Endothelial cell (in vitro differentiated cells): ENCODE measurements at regions not wholly inside any gene's neighbourhood (a gene's known extent, or its start where the extent isn't known, plus 50 kb on each side); places are given as distances from the start of the nearest gene placed in this dataset.

Source experiments
- DNase-seq: peaks from one replicate; pipeline ENCODE4 v3.0.0; 2021; ENCODE audit warnings: low spot score
- H3K27ac Mint-ChIP-seq: one replicate; pipeline ENCODE4 v1.8.0; 2021; ENCODE audit warnings: mixed read lengths, inconsistent platforms; ENCODE audit not compliant: unreplicated experiment
- H3K27me3 Mint-ChIP-seq: one replicate; pipeline ENCODE4 v1.8.0; 2021; ENCODE audit warnings: mild to moderate bottlenecking, moderate library complexity, mixed read lengths, inconsistent platforms; ENCODE audit not compliant: unreplicated experiment
- H3K36me3 Mint-ChIP-seq: one replicate; pipeline ENCODE4 v1.8.0; 2021; ENCODE audit warnings: mild to moderate bottlenecking, low read depth, mixed read lengths, inconsistent platforms; ENCODE audit not compliant: unreplicated experiment
- H3K4me1 Mint-ChIP-seq: one replicate; pipeline ENCODE4 v1.8.0; 2021; ENCODE audit warnings: mild to moderate bottlenecking, mixed read lengths, inconsistent platforms; ENCODE audit not compliant: unreplicated experiment
- H3K4me3 Mint-ChIP-seq: one replicate; pipeline ENCODE4 v1.8.0; 2021; ENCODE audit warnings: mild to moderate bottlenecking, mixed read lengths, inconsistent platforms; ENCODE audit not compliant: unreplicated experiment
- H3K9me3 Mint-ChIP-seq: one replicate; pipeline ENCODE4 v1.8.0; 2021; ENCODE audit warnings: mixed read lengths, inconsistent platforms; ENCODE audit not compliant: unreplicated experiment
- TF ChIP-seq, protein P1 (sequence below): fragments of 200-600 bp; sonication (generic); IDR thresholded peaks from one replicate; pipeline ENCODE4 v1.5.0; 2021; ENCODE audit warnings: antibody characterized with exemption; ENCODE audit not compliant: unreplicated experiment

DNA sequence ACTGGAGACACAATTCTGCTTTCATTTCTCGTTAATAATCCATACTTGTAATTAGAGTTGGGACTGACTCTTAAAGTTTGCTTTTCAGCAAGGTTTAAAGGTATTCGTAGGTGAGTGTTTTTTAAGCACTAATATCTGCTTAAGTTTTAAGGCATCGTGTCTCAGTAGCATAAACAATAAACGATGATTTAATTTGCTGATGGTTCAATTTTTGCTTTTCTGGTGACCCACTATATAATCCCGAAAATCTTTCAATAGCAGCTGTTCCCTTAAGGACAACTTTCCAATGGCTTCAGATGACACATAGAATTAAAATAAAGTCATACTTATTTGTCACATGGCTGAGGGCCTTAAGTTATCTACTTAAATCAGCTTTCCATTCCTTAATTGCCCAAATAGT, 859.5 kb upstream of the SOX11 start:
- no peak overlapping the region for H3K4me3 Mint-ChIP-seq
- H3K9me3 Mint-ChIP-seq: no peaks in the 10 kb centered on the region
- no peaks in the 10 kb centered on the region for H3K4me1 Mint-ChIP-seq
- no peaks in the 10 kb centered on the region for H3K27me3 Mint-ChIP-seq
- H3K27ac Mint-ChIP-seq: no peak overlapping the region
- no peaks in the 10 kb centered on the region for H3K36me3 Mint-ChIP-seq
- TF ChIP-seq, protein P1, sequence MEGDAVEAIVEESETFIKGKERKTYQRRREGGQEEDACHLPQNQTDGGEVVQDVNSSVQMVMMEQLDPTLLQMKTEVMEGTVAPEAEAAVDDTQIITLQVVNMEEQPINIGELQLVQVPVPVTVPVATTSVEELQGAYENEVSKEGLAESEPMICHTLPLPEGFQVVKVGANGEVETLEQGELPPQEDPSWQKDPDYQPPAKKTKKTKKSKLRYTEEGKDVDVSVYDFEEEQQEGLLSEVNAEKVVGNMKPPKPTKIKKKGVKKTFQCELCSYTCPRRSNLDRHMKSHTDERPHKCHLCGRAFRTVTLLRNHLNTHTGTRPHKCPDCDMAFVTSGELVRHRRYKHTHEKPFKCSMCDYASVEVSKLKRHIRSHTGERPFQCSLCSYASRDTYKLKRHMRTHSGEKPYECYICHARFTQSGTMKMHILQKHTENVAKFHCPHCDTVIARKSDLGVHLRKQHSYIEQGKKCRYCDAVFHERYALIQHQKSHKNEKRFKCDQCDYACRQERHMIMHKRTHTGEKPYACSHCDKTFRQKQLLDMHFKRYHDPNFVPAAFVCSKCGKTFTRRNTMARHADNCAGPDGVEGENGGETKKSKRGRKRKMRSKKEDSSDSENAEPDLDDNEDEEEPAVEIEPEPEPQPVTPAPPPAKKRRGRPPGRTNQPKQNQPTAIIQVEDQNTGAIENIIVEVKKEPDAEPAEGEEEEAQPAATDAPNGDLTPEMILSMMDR: no peak
- no peak for DNase-seq

DNA sequence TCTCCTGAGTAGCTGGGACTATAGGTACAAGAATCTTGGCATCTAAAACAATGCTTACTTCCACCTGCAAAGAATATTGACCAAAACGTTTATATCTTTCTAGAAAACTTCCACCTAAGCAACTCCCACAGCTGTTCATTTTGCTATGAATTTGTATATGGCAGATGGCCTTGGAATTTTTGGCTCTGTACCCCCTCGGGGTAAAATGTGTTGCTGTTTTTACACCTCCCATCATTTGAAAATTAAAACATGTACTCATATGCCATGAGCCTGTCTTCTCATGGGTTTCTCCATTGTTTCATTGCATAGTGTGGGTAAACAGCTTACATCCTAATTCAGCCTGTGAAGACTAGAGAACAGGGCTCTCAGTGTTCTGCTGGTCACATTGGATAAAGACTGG, 853.6 kb upstream of the SOX11 start:
- Mint-ChIP-seq H3K36me3 (no peaks in the 10 kb centered on the region), H3K4me3 (no peak overlapping the region), H3K27me3 (no peaks in the 10 kb centered on the region), H3K4me1 (no peaks in the 10 kb centered on the region), H3K9me3 (peaks cover 8% of the 10 kb centered on the region), H3K27ac (no peak overlapping the region)
- TF ChIP-seq, protein P1: no peak
- no peak for DNase-seq

DNA sequence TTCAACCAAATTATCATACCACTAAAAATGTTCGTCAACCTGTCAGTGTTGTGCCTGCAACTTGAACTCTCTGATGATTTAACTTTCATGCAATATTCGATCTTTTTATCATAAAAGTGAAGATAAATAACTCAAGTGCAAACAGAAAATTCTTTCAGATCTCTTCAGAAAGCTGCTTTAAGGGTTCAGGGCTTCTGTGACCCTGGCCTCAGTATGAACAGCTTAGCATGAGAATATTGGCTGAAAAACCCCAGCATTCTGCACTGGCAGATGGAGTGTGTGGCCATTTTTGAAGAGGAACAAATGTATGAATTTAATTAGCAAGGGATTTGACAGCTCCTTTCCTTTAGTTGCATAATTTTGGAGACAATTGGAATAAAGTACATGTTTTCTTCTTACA, 851.4 kb upstream of the SOX11 start:
- Mint-ChIP-seq H3K4me1 (no peaks in the 10 kb centered on the region), H3K9me3 (peaks cover 13% of the 10 kb centered on the region), H3K36me3 (no peaks in the 10 kb centered on the region), H3K27ac (no peak overlapping the region), H3K4me3 (no peak overlapping the region), H3K27me3 (no peaks in the 10 kb centered on the region)
- TF ChIP-seq, protein P1: no peak
- DNase-seq: no peak

DNA sequence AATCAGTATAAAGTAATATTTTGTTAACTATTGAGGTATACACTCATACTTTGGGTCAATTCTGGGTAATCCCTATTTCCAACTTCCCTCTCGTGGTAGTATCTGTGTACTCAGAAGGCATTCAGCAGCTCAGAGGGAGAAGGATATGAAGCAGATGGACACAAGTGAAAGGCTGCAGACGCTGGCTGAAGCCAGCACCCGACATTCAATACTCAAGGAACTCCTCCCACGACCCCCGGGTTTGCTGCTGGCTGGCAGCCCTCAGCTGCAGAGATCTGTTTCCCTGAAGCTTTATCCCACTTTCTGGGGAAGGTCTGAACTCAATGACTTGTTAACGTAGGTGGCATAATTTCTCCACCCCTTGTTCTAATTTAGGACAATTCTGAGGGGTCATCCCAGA, 847.3 kb upstream of the SOX11 start:
- H3K36me3 Mint-ChIP-seq: no peaks in the 10 kb centered on the region
- no peaks in the 10 kb centered on the region for H3K4me1 Mint-ChIP-seq
- no peak for DNase-seq
- H3K27me3 Mint-ChIP-seq: peaks cover 2% of the 10 kb centered on the region
- H3K4me3 Mint-ChIP-seq: no peak overlapping the region
- H3K9me3 Mint-ChIP-seq: peaks cover 19% of the 10 kb centered on the region
- no peak overlapping the region for H3K27ac Mint-ChIP-seq
- TF ChIP-seq, protein P1: no peak

DNA sequence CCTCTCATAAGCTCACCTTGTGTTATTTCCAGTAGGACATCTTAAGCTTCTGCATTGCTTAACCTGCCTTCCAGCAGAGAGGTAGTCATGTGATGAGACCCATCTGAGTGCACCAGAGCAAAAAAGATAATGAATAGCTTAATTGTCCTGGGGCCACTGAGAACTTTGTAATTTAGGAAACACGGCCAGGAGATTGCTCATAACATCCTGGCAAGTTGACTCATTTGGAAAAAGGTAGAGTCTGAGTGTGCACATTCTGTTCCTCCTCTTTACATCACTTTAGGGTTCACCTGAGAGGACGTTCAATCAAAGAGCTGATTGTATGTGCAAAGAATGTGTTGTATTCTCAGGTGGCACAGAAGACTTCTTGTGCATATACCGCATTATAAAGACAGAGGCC, 830.2 kb upstream of the SOX11 start:
- Mint-ChIP-seq H3K27ac (no peak overlapping the region), H3K36me3 (no peaks in the 10 kb centered on the region), H3K9me3 (no peaks in the 10 kb centered on the region), H3K4me1 (no peaks in the 10 kb centered on the region), H3K4me3 (no peak overlapping the region), H3K27me3 (peaks cover 1% of the 10 kb centered on the region)
- DNase-seq: no peak
- TF ChIP-seq, protein P1: no peak
